Erythroblast (primary cell): ENCODE measurements at regions not wholly inside any gene's neighbourhood (a gene's known extent, or its start where the extent isn't known, plus 50 kb on each side); places are given as distances from the start of the nearest gene placed in this dataset.

Source experiments
- DNase-seq, 2 experiments: peaks; one replicate each; lab custom pipeline; 2025; lab: John Stamatoyannopoulos, UW
- GATA1 ChIP-seq: IDR thresholded peaks from 2 replicates; pipeline ENCODE4 v1.6.1; 2011; ENCODE audit warnings: low read depth, mild to moderate bottlenecking, control low read depth, low read length, moderate library complexity
- POLR2A ChIP-seq: IDR thresholded peaks from 2 replicates; pipeline ENCODE4 v1.6.1; 2011; ENCODE audit warnings: mild to moderate bottlenecking, low read length

- peak; percentile 81 to 91 for DNase-seq
These were observed 546.9 kb downstream of the BCOR start for GRCh38 chrX:39550795-39551361.

DNA sequence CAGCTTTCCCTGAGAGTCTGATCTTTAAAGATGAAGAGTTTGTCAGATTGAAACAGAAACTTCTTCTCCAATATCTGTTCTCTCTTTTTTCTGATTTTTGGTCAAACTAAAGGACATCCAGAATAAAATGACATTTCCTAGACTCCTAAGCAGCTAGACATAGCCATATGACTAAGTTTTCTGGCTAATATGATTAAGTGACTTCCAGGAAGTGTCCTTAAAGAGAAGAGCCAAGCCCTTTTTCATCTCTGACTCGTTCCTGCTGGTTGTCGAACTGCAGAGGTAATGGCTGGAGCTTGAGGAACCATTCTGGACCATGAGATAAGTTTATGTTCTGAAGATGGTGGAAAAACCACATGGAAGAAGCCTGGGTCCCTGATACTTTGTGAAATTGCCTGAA lies 546.0 kb downstream of the BCOR start:
- DNase-seq = peak; percentile 25 to 29
- TF ChIP-seq POLR2A (no peak), GATA1 (no peak)

More at GRCh38 chrX:39550795-39551361, 546.9 kb downstream of the BCOR start:
- TF ChIP-seq GATA1 = no peak
- peak; percentile 23 for TF ChIP-seq POLR2A

GRCh38 chrX:39555431-39555830 lies 542.3 kb downstream of the BCOR start:
- DNase-seq = no peak
- TF ChIP-seq GATA1 (no peak), POLR2A (no peak)

- no peak for DNase-seq
- TF ChIP-seq GATA1 (no peak), POLR2A (no peak)
These were observed 541.7 kb downstream of the BCOR start for GRCh38 chrX:39556056-39556455.

DNA sequence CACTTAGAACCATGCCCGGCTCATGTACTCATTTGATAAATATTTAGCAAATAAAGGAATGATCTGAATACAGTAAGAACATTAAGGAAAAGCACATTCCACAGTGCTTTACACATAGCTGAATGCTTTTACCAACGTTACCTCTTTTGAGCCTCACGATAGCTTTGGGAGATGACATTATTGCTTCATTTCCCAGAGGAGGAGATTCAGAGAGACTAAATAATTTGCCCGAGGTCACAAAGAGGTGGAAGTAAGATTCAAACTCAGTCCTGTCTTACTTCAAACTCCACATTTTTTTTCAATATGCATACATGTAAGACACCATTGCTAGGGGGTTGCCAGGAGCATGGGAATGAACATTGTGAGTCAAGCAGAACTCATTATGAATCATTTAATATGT lies 538.5 kb downstream of the BCOR start:
- no peak for DNase-seq

DNA sequence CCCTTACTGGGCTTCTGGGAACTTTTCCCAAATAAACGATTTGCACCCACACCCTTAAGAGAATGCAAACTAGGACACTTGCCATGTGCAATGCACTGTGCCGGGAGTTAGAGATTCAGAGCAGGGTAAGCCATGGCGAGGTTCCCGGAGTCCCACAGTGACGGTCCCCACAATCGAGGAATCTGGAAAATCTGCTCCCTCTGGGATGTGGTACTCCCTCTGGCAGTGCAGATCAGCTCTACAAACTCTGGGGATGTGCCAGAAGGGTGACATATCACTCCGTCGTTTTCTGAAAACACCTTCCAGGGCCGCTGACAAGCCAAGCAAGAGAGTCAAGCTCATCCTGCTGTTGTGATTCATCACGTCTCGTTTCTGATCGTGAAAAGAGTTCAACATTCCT lies 537.5 kb downstream of the BCOR start:
- no peak for DNase-seq
- no peak for TF ChIP-seq GATA1
- no peak for TF ChIP-seq POLR2A

More for the DNA sequence above, 538.5 kb downstream of the BCOR start:
- TF ChIP-seq POLR2A (no peak), GATA1 (no peak)

DNA sequence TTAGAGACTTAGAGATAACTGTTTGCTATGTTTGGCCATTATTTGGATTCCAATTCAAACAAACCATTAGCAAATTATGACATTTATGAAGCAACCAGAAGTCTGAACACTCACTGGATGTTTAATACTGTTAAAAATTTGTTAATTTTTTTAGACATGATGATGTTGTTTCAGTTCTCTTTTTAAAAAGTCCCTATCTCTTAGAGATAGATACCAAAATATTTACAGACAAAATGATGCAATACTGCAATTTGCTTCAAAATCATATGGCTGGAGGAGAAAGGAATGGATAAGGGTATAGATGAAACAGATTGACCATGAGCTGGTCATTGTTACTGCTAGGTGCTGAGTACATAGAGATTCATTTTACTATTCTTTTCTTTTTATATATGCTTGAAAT lies 534.6 kb downstream of the BCOR start:
- no peak for DNase-seq
- TF ChIP-seq POLR2A (no peak), GATA1 (no peak)

GRCh38 chrX:39564751-39565150 lies 533.0 kb downstream of the BCOR start:
- DNase-seq = no peak
- TF ChIP-seq POLR2A (no peak), GATA1 (no peak)

- TF ChIP-seq GATA1 (no peak), POLR2A (no peak)
- no peak for DNase-seq
These were observed 523.6 kb downstream of the BCOR start for GRCh38 chrX:39574178-39574577.

DNA sequence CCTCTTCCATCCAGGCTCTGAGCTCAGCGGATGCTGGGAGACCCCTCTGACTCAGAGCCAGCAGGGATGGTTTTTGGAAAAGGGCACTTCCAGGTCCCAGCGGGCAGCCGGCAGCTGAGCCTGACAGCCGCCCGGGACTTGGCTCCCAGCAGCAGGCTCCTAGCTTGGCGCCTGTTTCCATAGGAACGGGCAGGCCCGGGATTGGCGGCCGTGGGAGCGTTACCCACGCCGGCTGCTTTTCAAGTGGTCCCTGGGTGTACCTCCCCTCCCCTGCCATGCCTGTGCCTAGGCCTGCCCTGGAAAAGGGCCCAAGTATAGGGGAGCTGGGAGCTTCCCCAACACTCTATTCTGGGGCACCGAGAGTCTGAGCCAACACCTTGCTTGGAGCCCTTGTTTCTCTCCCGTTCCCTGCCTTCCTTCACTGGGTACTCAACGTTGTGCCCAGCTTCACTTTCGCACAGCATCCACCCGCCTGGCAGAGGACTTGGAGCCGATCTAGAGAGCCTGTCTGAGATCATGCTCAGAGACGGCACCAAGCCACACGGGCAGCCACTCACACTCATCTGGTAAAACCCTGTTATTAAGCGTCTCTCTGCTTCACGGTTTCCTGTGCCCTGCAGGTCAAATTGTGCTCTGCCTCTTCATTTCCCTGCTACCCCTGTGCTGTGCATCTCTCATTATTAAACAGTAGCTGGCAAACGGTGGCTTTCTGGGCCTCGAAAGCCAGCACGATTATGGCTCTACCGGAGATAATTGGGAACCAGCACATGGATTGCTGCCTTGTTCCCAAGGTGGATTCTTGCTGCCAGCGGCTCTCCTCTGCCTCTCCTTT lies 521.5 kb downstream of the BCOR start:
- TF ChIP-seq GATA1 (no peak), POLR2A (no peak)
- DNase-seq = no peak

GRCh38 chrX:39577206-39577984 lies 520.4 kb downstream of the BCOR start:
- no peak for DNase-seq
- TF ChIP-seq POLR2A (no peak), GATA1 (no peak)

DNA sequence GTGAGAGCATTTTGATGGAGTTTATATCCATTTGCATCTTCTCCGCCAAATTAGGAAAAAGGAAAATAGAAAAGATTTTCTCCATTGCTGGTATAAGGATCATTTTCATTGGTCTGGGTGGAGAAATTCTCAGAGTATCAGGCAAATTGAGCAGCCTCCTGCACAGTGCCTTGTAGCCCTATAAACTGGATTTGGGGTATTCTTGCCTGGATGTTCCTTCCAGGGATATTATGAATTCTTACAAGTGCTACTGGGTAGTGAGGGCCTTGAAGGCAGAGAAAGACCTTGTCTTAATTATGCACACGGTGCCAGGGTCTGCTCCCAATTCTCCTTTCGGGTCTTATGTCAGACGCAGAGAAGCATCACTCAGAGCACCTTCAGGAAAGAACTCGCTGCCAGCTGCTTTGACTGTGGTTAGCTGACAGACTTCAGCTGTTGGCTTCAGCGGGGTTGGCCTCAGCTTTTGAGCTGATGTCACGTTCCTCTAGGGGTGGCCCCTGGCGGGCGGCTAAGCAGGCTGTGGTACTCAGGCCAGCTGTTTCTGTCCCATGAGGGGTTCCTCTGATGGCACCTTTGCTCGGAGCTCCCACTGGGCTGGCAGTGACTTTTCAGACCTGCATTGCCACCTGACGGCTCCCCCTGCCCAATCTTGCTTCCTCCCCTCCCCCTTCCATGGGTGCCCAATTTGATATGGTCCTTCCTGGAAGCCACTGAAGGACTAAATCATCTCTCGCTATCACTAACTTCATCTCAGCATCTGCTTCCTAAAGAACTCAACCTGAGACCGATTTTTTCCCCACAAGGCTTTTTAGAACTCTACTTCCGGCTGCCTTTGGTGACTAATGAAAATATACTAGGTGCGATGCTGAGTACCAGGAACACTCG lies 519.5 kb downstream of the BCOR start:
- no peak for DNase-seq
- TF ChIP-seq GATA1 (no peak), POLR2A (no peak)

DNA sequence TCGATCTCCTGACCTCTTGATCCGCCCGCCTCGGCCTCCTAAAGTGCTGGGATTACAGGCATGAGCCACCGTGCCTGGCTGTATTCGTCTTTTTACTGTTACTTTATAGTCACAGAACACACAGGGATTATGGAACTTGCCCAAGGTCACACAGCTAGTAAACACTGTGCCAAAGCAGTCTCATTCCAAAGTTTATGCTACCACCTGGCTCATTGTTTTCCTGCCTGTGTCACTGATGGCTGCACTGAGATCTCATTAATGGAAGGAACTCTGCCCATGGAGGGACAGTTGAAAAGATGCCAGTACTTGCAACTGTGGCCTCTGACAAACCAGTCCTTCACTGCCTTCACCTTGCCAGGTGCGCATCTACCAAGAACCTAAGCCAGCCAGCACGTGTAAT lies 517.7 kb downstream of the BCOR start:
- no peak for DNase-seq
- TF ChIP-seq POLR2A (no peak), GATA1 (no peak)

DNA sequence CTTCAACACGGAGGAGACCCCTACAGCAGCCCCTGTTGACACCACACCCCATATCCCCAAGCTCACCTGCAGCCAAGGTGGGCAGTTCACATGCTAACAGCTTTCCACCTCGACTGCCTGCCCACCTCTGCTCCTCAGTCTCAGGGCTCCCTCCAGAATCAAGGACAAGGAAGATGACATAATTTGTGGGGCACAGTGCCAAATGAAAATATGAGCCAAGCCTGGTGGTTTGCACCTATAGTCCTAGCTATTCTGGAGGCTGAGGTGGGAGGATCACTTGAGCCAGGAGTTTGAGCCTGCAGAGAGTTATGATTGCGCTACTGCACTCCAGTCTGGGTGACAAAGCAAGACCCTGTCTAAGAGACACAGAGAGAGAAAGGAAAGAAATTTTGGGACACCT lies 516.3 kb downstream of the BCOR start:
- no peak for DNase-seq
- no peak for TF ChIP-seq POLR2A
- no peak for TF ChIP-seq GATA1
